ENCODE measurements at regions not wholly inside any gene's neighbourhood (a gene's known extent, or its start where the extent isn't known, plus 50 kb on each side); places are given as distances from the start of the nearest gene placed in this dataset.

- Histone ChIP-seq H4K91ac (replicated peaks; ENCODE audit: insufficient read length, low read length) (no peak overlapping the region), H3K9ac (replicated peaks in 1 of 4; ENCODE audit: extremely low read depth in 1 of 4, low read depth in 3 of 4, low read length in 3 of 4) (no peak overlapping the region), H3K23ac (ENCODE audit: insufficient read length) (no peak overlapping the region), H2AFZ (ENCODE audit: low read length) (no peak overlapping the region), H3K79me2 (ENCODE audit: control insufficient read depth in 1 of 2, insufficient read depth in 2 of 2, low read length in 2 of 2) (no peaks in the 10 kb centered on the region), H3K14ac (ENCODE audit: insufficient read length) (no peak overlapping the region), H3K27ac (ENCODE audit: low read depth, low read length) (no peak overlapping the region), H2BK15ac (ENCODE audit: low read length) (no peak overlapping the region), H4K5ac (ENCODE audit: insufficient read length, low read depth, low read length) (no peak overlapping the region), H3K27me3 (replicated peaks in 1 of 4; ENCODE audit: control insufficient read depth in 3 of 4, extremely low read depth in 1 of 4, insufficient read depth in 3 of 4, low read length in 3 of 4) (no peaks in the 10 kb centered on the region), H2BK120ac (replicated peaks; ENCODE audit: low read depth, low read length) (no peak overlapping the region), H2BK20ac (ENCODE audit: low read length) (no peak overlapping the region), H3K4ac (replicated peaks; ENCODE audit: insufficient read length, low read depth, low read length) (no peak overlapping the region), H3K79me1 (ENCODE audit: low read depth, low read length) (no peaks in the 10 kb centered on the region), H3K9me3 (ENCODE audit: insufficient read depth in 2 of 2, low read depth in 1 of 2, low read length in 1 of 2) (peaks cover 3 to 7% of the 10 kb centered on the region in 2 experiments; a peak in 2 of 4 replicates), H3K56ac (replicated peaks; ENCODE audit: insufficient read length, low read depth, low read length) (no peak overlapping the region), H3K4me2 (ENCODE audit: insufficient read depth in 1 of 2, low read depth in 2 of 2, low read length in 2 of 2) (no peak overlapping the region), H3K4me3 (ENCODE audit: extremely low read depth in 1 of 4, insufficient read depth in 2 of 4, low read depth in 3 of 4, low read length in 4 of 4) (no peak overlapping the region), H3K18ac (ENCODE audit: extremely low read depth, low read length) (no peak overlapping the region), H2AK5ac (ENCODE audit: low read depth, low read length) (no peak overlapping the region), H4K20me1 (replicated peaks in 1 of 2; ENCODE audit: control insufficient read depth in 1 of 2, insufficient read depth in 2 of 2, low read length in 2 of 2) (no peaks in the 10 kb centered on the region), H2BK5ac (ENCODE audit: low read depth, low read length) (no peak overlapping the region), H3K4me1 (replicated peaks in 1 of 4; ENCODE audit: control insufficient read depth in 3 of 4, insufficient read depth in 4 of 4, low read length in 3 of 4) (peaks cover 0 to 6% (median 3%) of the 10 kb centered on the region in 4 experiments; a peak in 4 of 7 replicates), H4K8ac (ENCODE audit: extremely low read depth, insufficient read depth, low read length) (no peak overlapping the region), H3K23me2 (ENCODE audit: low read depth, low read length) (no peaks in the 10 kb centered on the region), H2BK12ac (ENCODE audit: low read depth, low read length) (no peak overlapping the region), H3K36me3 (ENCODE audit: control insufficient read depth in 2 of 4, insufficient read depth in 4 of 4, low read length in 3 of 4) (no peaks in the 10 kb centered on the region)
- no peak for TF ChIP-seq SP2 (IDR thresholded peaks at IDR 0.05; ENCODE audit: low read length)
- FAIRE-seq = no peak
- WGBS, 2 experiments (ENCODE audit: extremely low coverage in 1 of 2, insufficient coverage in 1 of 2, insufficient read length in 1 of 2, insufficient replicate concordance in 2 of 2, low coverage in 1 of 2, low lambda C conversion rate in 2 of 2, missing lambda C conversion rate in 1 of 2) = 88% methylated on average over 2 of the region's 2 CpGs; no CpG with 5 or more reads in 1 of the 2 experiments
- DNase-seq (ENCODE audit: low read depth in 1 of 2, low spot score in 2 of 2) = no peak
- ChIA-PET POLR2A (ENCODE audit: partially characterized antibody) (no interaction called here), CTCF (ENCODE audit: partially characterized antibody) (no interaction called here)
Observed at GRCh38 chr15:100777821-100778220, 101.8 kb upstream of the ALDH1A3 start.

Measured in H1 (cell line).